ENCODE measurements at regions not wholly inside any gene's neighbourhood (a gene's known extent, or its start where the extent isn't known, plus 50 kb on each side); places are given as distances from the start of the nearest gene placed in this dataset.

DNA sequence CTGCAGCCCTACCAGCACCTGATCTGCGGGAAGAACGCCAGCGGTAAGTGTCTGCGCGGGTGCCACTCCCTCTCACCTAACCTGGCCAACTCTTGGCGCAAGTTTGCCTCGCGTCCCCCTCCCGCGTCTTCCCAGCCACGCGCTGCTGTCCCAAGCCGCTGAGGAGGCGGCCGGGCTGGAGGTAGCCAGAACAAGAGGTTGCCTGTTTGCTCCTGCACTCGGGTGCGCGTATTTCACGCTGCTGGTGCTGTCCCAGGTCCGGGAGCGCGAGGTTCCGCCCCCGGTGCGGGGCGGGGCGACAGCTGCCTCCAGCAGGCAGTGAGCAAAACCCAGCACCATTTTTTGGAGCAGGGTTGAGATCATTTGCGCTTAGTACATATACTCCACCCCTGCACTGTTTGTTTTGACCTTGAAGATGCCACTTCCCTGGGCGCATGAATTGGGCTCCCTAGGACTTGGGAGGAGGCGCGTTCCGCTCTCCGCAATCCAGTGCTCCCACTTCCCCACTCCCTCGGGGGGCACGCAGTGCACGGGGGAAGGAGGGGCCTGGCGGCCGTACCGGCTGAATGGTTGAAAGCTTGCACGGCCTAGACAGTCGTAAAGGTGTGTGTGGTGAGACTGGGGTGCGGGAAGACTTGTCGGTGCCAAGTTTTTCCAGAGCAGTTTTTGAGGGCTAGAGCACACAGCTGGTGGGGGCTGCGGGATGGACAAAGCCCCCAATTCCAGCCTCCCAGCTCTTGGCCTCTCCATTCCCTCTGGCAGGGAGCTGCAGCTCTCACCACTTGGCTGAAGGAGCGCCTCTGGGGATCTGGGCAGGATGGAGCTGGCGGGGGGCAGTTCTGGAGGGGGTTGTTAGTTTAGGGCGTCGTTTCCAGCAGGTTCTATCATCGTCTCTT, 226.9 kb upstream of the CRY1 start:
- H3K4me3 ChIP-seq = peak overlapping the region; percentile 57
- no peaks in the 10 kb centered on the region for H3K36me3 ChIP-seq

DNA sequence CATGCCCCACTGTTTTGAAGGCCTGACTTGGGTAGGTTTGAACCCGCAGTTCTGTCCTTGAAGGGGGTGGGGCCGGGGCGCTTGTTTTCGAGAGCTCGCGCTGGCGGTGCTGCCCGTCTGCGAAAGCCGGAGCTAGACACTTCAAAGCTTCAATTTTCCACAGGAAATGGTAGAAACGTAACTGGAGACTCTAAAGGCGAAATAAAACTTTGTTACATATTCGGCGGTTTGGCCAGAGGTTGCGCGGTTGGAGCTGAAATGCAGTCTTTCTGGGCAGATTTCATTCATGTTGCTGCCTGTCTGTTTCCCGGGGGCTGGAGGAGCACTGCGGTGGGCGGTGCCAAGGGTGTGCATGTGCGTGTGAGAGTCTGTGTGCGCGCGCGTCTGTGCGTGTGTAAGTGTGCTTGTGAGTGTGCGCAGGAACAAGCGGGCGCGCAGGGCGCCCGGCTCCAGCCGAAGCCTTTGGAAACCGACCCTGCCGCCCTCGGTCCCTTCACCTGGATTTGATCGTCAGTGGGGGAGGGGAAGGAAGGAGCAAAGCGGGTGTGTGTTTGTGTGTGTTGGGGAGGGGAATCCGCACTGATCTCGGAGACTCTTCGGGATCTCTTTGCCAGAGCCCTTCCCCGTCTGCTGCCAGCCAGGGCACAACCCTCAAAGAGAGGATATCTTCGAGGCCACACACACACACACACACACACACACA, 227.7 kb upstream of the CRY1 start:
- DNase-seq = peak; percentile 54
- ATAC-seq = no peak
- Histone ChIP-seq H3K27ac (no peak overlapping the region), H3K4me3 (peak overlapping the region; percentile 57), H3K27me3 (ENCODE audit: low read depth) (peaks cover 77% of the 10 kb centered on the region), H3K36me3 (no peaks in the 10 kb centered on the region), H3K4me1 (peaks cover 36% of the 10 kb centered on the region), H3K9me3 (no peaks in the 10 kb centered on the region)
- TF ChIP-seq, protein P1, sequence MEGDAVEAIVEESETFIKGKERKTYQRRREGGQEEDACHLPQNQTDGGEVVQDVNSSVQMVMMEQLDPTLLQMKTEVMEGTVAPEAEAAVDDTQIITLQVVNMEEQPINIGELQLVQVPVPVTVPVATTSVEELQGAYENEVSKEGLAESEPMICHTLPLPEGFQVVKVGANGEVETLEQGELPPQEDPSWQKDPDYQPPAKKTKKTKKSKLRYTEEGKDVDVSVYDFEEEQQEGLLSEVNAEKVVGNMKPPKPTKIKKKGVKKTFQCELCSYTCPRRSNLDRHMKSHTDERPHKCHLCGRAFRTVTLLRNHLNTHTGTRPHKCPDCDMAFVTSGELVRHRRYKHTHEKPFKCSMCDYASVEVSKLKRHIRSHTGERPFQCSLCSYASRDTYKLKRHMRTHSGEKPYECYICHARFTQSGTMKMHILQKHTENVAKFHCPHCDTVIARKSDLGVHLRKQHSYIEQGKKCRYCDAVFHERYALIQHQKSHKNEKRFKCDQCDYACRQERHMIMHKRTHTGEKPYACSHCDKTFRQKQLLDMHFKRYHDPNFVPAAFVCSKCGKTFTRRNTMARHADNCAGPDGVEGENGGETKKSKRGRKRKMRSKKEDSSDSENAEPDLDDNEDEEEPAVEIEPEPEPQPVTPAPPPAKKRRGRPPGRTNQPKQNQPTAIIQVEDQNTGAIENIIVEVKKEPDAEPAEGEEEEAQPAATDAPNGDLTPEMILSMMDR (IDR thresholded peaks at IDR 0.05) = no peak
- intact Hi-C loops (cut with DNase I) = no loop called here

More for the DNA sequence above, 226.9 kb upstream of the CRY1 start:
- Histone ChIP-seq H3K27ac (no peak overlapping the region), H3K27me3 (ENCODE audit: low read depth) (peaks cover 79% of the 10 kb centered on the region), H3K4me1 (peaks cover 36% of the 10 kb centered on the region), H3K9me3 (no peaks in the 10 kb centered on the region)
- ATAC-seq (peak; percentile 22 to 25), DNase-seq (peak; percentile 67)
- TF ChIP-seq, protein P1 (IDR thresholded peaks at IDR 0.05) = no peak
- intact Hi-C loops (cut with DNase I) = no loop called here

DNA sequence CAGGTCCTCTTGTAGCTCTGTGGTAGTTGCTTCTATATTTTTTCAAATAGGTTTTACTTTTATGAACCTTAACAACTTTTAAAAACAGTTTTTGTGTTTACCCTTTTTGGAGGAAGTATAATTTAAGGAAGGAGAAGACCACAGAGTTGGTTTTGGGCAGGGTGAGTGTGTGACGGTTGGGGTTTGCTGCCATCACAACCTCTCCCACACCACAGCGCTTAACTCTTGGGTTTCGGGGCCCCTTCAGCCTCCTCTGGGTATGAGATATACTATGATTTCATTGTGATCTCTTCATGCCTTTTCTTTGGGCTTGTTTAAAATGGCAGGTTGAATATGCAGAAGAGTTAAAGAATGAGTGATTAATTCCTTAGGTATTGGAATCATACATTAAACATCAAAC, 228.7 kb upstream of the CRY1 start:
- no peaks in the 10 kb centered on the region for H3K36me3 ChIP-seq
- peaks cover 36% of the 10 kb centered on the region for H3K4me1 ChIP-seq
- DNase-seq = no peak
- H3K27me3 ChIP-seq (ENCODE audit: low read depth) = peaks cover 68% of the 10 kb centered on the region
- TF ChIP-seq, protein P1 (IDR thresholded peaks at IDR 0.05) = no peak
- ATAC-seq = no peak
- H3K9me3 ChIP-seq = no peaks in the 10 kb centered on the region
- no peak overlapping the region for H3K4me3 ChIP-seq
- no peak overlapping the region for H3K27ac ChIP-seq
- intact Hi-C loops (cut with DNase I) = no loop called here

DNA sequence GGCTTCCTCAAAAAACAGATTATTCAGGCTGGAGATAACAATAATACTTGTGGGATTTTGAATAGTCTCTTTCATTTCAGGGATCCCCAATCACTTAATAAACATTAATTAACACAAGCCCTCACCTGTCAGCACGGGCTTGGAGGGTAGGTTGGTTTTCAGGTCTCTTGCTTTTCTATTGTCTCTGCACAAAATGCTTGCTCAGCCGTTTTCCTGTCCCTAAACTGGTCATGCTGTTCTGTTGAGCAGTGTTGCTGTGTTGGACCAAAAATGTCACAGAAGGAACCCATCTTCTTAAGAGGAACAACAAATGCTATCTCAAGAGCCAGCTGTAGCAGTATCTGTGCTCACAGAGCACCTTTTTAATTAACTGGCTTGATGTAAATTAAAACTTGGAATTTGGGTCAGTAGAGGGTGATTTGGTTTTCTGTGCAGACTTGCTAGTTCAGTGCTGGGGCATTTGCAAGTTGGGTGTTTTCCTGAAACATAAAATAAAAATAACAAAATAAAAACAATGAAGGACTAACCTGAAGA, 231.8 kb upstream of the CRY1 start:
- H3K27ac ChIP-seq = no peak overlapping the region
- DNase-seq (no peak), ATAC-seq (no peak)
- intact Hi-C loops (cut with DNase I) = no loop called here
- no peaks in the 10 kb centered on the region for H3K9me3 ChIP-seq
- H3K4me3 ChIP-seq = no peak overlapping the region
- TF ChIP-seq, protein P1 (IDR thresholded peaks at IDR 0.05) = no peak
- H3K27me3 ChIP-seq (ENCODE audit: low read depth) = peaks cover 54% of the 10 kb centered on the region
- H3K4me1 ChIP-seq = peaks cover 19% of the 10 kb centered on the region
- no peaks in the 10 kb centered on the region for H3K36me3 ChIP-seq

DNA sequence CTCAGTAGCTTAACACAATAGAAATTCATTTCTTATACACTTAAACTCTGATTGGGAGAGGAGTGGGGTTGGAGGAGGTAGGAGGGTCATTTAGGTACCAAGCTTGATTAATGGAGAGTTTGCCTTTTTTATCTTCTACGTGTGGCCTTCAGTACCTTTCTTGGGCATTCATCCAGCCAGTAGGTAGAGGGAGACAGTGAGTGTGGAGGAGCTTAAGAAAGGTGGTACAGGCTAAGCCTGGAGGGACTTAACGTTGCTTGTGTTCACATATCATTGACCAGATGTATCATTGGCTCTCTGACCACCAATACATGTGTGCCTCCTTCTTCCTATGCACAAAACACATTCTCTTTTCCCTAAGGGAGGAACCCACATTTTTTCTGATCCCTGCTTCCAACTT, 232.9 kb upstream of the CRY1 start:
- intact Hi-C loops (cut with DNase I) = no loop called here
- H3K9me3 ChIP-seq = no peaks in the 10 kb centered on the region
- H3K27ac ChIP-seq = no peak overlapping the region
- peaks cover 8% of the 10 kb centered on the region for H3K4me1 ChIP-seq
- peaks cover 43% of the 10 kb centered on the region for H3K27me3 ChIP-seq (ENCODE audit: low read depth)
- ATAC-seq = no peak
- DNase-seq = no peak
- TF ChIP-seq, protein P1 (IDR thresholded peaks at IDR 0.05) = no peak
- no peak overlapping the region for H3K4me3 ChIP-seq
- no peaks in the 10 kb centered on the region for H3K36me3 ChIP-seq
